Activated T-helper 1 cell treated with anti-CD3 and anti-CD28 coated beads, Interleukin-12 subunit alpha, Interleukin-12 subunit beta, Interleukin-2, Interleukin-4 antibody, amounts not matched to agents 30 ng/mL and 10 ng/mL and 1 ng/mL, durations not matched to agents 14 hours and 24 hours and 36 hours (primary cell): ENCODE measurements at regions not wholly inside any gene's neighbourhood (a gene's known extent, or its start where the extent isn't known, plus 50 kb on each side); places are given as distances from the start of the nearest gene placed in this dataset.
"Not testable (repeated sequence)": the region's sequence is repeated elsewhere in the genome, so short reads cannot be mapped to it uniquely, and the experiment has no call there.

Experiments used
- DNase-seq: peaks from one replicate; pipeline ENCODE4 v3.0.0; 2021; ENCODE audit warnings: low spot score
- H3K27ac Mint-ChIP-seq: one replicate; pipeline ENCODE4 v1.8.0; 2021; ENCODE audit warnings: mild to moderate bottlenecking, mixed read lengths
- H3K27me3 Mint-ChIP-seq: one replicate; pipeline ENCODE4 v1.8.0; 2022; ENCODE audit warnings: mild to moderate bottlenecking, moderate library complexity, mixed read lengths; ENCODE audit not compliant: insufficient read depth
- H3K36me3 Mint-ChIP-seq: one replicate; pipeline ENCODE4 v1.8.0; 2021; ENCODE audit warnings: low read depth, mixed read lengths
- H3K4me1 Mint-ChIP-seq: one replicate; pipeline ENCODE4 v1.8.0; 2021; ENCODE audit warnings: low read depth, mixed read lengths
- H3K4me3 Mint-ChIP-seq: one replicate; pipeline ENCODE4 v1.8.0; 2021; ENCODE audit warnings: mild to moderate bottlenecking, moderate library complexity, mixed read lengths
- H3K9me3 Mint-ChIP-seq: one replicate; pipeline ENCODE4 v1.8.0; 2021; ENCODE audit warnings: mixed read lengths
- intact Hi-C: fragments of 100-400 bp; cut with micrococcal nuclease; formaldehyde crosslinking; loops from one replicate; pipeline ENCODE4 v1.15.1; 2024

DNA sequence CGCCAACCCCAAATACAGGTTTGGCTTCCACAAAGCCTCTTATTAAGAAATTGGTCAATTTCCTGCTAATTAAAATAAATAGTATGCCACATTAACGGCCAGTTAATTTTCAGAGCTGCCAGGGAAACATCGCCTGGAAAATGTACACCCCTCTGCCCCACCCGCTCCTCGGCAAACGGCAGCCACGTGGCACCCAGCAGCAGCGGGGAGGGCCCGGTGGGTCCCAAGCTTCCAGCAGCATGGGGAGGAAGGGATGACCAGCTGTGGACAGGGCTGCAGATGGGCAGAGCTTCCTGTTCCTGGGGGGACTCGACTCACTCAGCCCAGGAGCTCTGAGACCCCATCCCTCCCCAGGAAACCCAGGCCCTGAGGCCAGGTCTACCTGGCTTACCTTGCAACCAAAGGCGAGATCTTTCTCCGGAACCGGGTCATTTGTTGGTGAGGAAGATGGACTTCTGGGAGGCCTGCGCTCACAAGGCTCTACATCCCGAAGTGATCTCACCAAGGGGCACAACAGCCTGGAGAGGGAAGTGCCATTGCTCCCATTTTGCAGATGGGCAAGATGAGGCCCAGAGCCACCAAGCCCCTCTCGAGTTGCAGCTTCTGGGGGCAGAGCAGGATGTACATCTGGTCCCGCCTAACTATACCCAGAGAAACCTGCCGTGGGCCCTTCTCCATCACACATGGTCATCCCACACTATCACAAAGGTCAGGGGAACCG lies 68.3 kb downstream of the IGLL1 start:
- peaks cover 2% of the 10 kb centered on the region for H3K27me3 Mint-ChIP-seq
- no peaks in the 10 kb centered on the region for H3K36me3 Mint-ChIP-seq
- no peak overlapping the region for H3K4me3 Mint-ChIP-seq
- no peak overlapping the region for H3K27ac Mint-ChIP-seq
- H3K9me3 Mint-ChIP-seq: no peaks in the 10 kb centered on the region
- no peaks in the 10 kb centered on the region for H3K4me1 Mint-ChIP-seq
- intact Hi-C loops: no loop called here
- no peak for DNase-seq

DNA sequence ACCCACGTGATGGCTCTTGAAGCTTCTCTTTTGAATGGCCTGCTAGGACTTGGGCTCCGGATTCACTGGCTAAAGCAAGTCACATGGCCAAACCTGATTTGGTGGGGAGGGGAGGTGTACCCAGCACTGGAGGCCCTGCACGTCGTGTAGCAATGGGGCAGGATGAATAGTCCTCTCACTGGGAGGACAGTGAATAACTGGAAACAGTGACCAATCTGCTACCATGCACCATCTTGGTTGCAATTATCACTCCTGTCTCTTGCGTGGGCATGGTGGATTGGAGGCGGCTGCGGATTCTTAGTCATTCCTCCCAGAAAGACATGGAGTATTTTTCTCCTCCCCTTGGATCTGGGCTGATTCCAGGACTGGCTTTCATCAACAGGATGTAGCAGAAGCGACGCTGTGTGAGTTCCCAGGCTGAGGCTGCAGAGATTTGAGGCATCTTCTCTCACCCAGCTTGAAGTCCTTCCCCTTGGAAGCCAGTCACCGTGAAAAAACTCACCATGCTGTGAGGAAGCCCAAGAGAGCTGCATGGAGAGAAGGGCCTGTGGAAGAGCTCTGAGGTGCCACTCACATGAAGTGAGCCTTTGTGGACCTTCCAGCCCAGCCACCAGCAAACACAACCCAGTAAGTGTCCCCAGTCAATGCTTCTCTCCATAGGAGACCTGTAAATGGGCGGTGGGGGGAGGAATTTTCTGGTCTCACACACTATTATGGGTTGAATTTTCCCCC lies 70.4 kb downstream of the IGLL1 start:
- Mint-ChIP-seq H3K4me3 (no peak overlapping the region), H3K36me3 (no peaks in the 10 kb centered on the region), H3K4me1 (no peaks in the 10 kb centered on the region), H3K27me3 (peaks cover 2% of the 10 kb centered on the region), H3K27ac (no peak overlapping the region), H3K9me3 (no peaks in the 10 kb centered on the region)
- no peak for DNase-seq
- intact Hi-C loops: no loop called here

DNA sequence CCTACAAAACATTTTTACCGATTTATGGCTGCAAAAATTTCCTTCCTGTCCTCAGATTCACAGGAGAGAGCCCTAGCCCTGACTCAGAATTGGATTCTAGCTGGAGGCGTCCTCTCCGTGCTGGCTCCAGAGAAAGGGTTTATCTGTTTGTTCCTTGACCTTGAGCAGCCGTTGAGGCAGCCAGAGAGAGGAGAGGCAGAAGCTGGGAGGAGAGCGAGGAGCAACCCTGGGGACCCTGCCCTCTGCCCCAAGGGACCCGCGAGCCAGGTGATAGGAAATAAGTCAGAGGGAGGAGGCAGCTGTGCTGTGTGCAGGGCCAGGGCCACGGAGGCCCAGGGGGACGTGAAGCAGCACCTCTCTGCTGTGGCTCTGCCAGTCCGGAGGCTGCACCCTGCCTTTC lies 75.6 kb downstream of the IGLL1 start:
- no peaks in the 10 kb centered on the region for H3K9me3 Mint-ChIP-seq
- H3K4me1 Mint-ChIP-seq: no peaks in the 10 kb centered on the region
- no peak overlapping the region for H3K27ac Mint-ChIP-seq
- H3K36me3 Mint-ChIP-seq: no peaks in the 10 kb centered on the region
- H3K27me3 Mint-ChIP-seq: no peaks in the 10 kb centered on the region
- intact Hi-C loops: no loop called here
- no peak for DNase-seq
- no peak overlapping the region for H3K4me3 Mint-ChIP-seq

- no peak overlapping the region for H3K4me3 Mint-ChIP-seq
- intact Hi-C loops: no loop called here
- no peaks in the 10 kb centered on the region for H3K36me3 Mint-ChIP-seq
- H3K27me3 Mint-ChIP-seq: no peaks in the 10 kb centered on the region
- H3K4me1 Mint-ChIP-seq: no peaks in the 10 kb centered on the region
- DNase-seq: no peak
- H3K9me3 Mint-ChIP-seq: no peaks in the 10 kb centered on the region
- no peak overlapping the region for H3K27ac Mint-ChIP-seq
These were observed 76.2 kb downstream of the IGLL1 start for GRCh38 chr22:23503736-23504440.

GRCh38 chr22:23503142-23503541 lies 76.9 kb downstream of the IGLL1 start:
- no peak overlapping the region for H3K4me3 Mint-ChIP-seq
- no peaks in the 10 kb centered on the region for H3K27me3 Mint-ChIP-seq
- H3K4me1 Mint-ChIP-seq: no peaks in the 10 kb centered on the region
- DNase-seq: no peak
- H3K36me3 Mint-ChIP-seq: no peaks in the 10 kb centered on the region
- no peaks in the 10 kb centered on the region for H3K9me3 Mint-ChIP-seq
- no peak overlapping the region for H3K27ac Mint-ChIP-seq
- intact Hi-C loops: no loop called here

GRCh38 chr22:23501708-23502107 lies 78.4 kb downstream of the IGLL1 start:
- H3K4me1 Mint-ChIP-seq: no peaks in the 10 kb centered on the region
- intact Hi-C loops: no loop called here
- H3K9me3 Mint-ChIP-seq: no peaks in the 10 kb centered on the region
- H3K27me3 Mint-ChIP-seq: no peaks in the 10 kb centered on the region
- no peak for DNase-seq
- H3K27ac Mint-ChIP-seq: no peak overlapping the region
- H3K36me3 Mint-ChIP-seq: no peaks in the 10 kb centered on the region
- no peak overlapping the region for H3K4me3 Mint-ChIP-seq

- no peak for DNase-seq
- H3K9me3 Mint-ChIP-seq: no peaks in the 10 kb centered on the region
- intact Hi-C loops: no loop called here
- no peaks in the 10 kb centered on the region for H3K36me3 Mint-ChIP-seq
- no peak overlapping the region for H3K4me3 Mint-ChIP-seq
- H3K27ac Mint-ChIP-seq: no peak overlapping the region
- peaks cover 2% of the 10 kb centered on the region for H3K4me1 Mint-ChIP-seq
- no peaks in the 10 kb centered on the region for H3K27me3 Mint-ChIP-seq
These were observed 78.8 kb downstream of the IGLL1 start for GRCh38 chr22:23501261-23501619.

GRCh38 chr22:23500508-23501260 lies 79.4 kb downstream of the IGLL1 start:
- Mint-ChIP-seq H3K9me3 (no peaks in the 10 kb centered on the region), H3K27me3 (no peaks in the 10 kb centered on the region), H3K27ac (no peak overlapping the region), H3K4me1 (peaks cover 7% of the 10 kb centered on the region), H3K36me3 (no peaks in the 10 kb centered on the region), H3K4me3 (no peak overlapping the region)
- DNase-seq: no peak
- intact Hi-C loops: no loop called here

GRCh38 chr22:23499845-23500500 lies 80.1 kb downstream of the IGLL1 start:
- H3K36me3 Mint-ChIP-seq: no peaks in the 10 kb centered on the region
- no peak overlapping the region for H3K27ac Mint-ChIP-seq
- H3K9me3 Mint-ChIP-seq: no peaks in the 10 kb centered on the region
- intact Hi-C loops: no loop called here
- H3K27me3 Mint-ChIP-seq: no peaks in the 10 kb centered on the region
- peaks cover 7% of the 10 kb centered on the region for H3K4me1 Mint-ChIP-seq
- H3K4me3 Mint-ChIP-seq: no peak overlapping the region
- no peak for DNase-seq

- H3K27me3 Mint-ChIP-seq: no peaks in the 10 kb centered on the region
- intact Hi-C loops: no loop called here
- H3K27ac Mint-ChIP-seq: no peak overlapping the region
- no peaks in the 10 kb centered on the region for H3K9me3 Mint-ChIP-seq
- no peak overlapping the region for H3K4me3 Mint-ChIP-seq
- peaks cover 7% of the 10 kb centered on the region for H3K4me1 Mint-ChIP-seq
- no peaks in the 10 kb centered on the region for H3K36me3 Mint-ChIP-seq
- no peak for DNase-seq
These were observed 81.0 kb downstream of the IGLL1 start for GRCh38 chr22:23498811-23499798.

GRCh38 chr22:23497889-23498288 lies 82.2 kb downstream of the IGLL1 start:
- H3K36me3 Mint-ChIP-seq, intact Hi-C loops, H3K27ac Mint-ChIP-seq, H3K27me3 Mint-ChIP-seq, H3K9me3 Mint-ChIP-seq, DNase-seq, H3K4me3 Mint-ChIP-seq, H3K4me1 Mint-ChIP-seq: not testable (repeated sequence)
